ENCODE measurements at regions not wholly inside any gene's neighbourhood (a gene's known extent, or its start where the extent isn't known, plus 50 kb on each side); places are given as distances from the start of the nearest gene placed in this dataset.
"Not testable (repeated sequence)": the region's sequence is repeated elsewhere in the genome, so short reads cannot be mapped to it uniquely, and the experiment has no call there.

DNA sequence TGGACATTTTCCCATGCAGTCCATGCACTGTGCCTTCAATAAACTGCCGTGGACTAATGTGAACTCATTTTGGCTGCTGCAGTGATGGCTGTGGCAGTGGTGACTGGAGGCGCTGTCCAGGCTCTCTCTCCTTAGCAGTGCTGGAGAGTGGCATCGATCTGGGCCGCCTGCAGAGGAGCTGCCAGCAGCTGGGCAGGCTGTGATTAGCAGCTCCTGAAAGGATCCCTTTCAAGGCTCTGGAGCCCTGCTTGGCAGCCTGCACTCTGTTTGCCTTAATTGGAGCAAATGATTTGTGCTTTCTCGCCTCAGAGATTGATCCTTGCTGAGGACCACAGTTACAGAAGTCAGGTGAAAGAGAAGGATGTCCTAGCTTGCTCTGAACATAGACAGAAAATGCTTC is 130.1 kb upstream of the VWC2 start:
- Mint-ChIP-seq H3K27me3 (no peaks in the 10 kb centered on the region), H3K27ac (no peak overlapping the region), H3K4me3 (no peak overlapping the region), H3K9me3 (no peaks in the 10 kb centered on the region), H3K4me1 (no peaks in the 10 kb centered on the region)
- no peak for DNase-seq
- ATAC-seq = no peak

DNA sequence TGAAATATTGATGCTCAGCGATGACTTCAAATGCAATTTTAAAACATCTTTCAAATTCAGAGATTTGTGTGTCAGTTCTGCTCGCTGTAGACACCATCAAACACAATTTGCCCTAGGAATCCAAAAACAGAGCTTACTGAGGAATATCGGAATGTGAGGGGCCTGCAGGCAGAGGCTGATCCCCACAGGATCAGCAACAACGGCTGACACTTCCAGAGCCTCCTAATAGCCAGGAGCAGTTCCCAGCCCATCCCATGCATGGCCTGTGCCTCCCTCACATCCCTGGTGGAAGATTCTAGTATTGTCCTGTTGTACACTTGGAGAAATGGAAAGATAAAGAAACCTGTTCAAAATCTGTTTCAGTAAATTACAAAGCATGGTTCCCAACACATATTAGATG is 129.7 kb upstream of the VWC2 start:
- ATAC-seq = no peak
- H3K27ac Mint-ChIP-seq = no peak overlapping the region
- DNase-seq = no peak
- H3K4me1 Mint-ChIP-seq = no peaks in the 10 kb centered on the region
- no peaks in the 10 kb centered on the region for H3K27me3 Mint-ChIP-seq
- no peaks in the 10 kb centered on the region for H3K9me3 Mint-ChIP-seq
- no peak overlapping the region for H3K4me3 Mint-ChIP-seq

DNA sequence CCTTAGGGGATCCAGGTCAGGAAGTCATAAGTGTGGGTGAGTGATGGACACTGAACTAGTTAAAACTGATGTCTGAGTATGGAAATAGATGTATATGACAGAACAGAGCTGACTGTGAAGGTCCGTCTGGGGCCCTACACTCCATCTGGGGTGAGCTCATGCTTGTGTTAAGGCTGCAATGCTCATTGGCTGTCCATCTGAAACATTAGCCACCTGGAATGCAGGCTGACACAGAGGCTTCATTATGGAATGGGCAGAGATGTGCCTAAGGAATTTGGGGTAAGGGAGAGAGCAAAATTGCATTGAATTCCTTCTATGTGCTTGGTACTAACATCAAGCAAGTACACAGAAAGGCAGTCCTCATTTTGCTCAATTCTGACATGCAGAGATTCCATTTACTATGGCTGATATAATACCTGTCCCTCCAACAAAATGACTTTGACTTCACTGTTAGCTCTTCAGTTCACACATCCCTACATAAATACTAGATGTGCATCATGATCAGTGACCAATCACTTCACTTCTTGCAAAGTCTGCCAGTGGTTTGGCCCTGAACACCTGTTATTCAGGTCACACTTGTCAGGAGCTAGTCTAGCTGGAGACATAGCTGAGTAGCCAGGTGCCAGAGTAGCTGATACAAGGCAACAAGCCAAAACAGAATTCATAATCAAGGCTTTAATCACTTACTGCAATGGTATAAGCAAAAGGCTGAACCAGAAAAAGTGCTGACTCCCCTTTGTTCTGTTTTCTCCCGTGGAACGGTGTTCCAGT is 128.9 kb upstream of the VWC2 start:
- H3K27me3 Mint-ChIP-seq = no peaks in the 10 kb centered on the region
- H3K9me3 Mint-ChIP-seq = no peaks in the 10 kb centered on the region
- ATAC-seq (no peak), DNase-seq (no peak)
- H3K27ac Mint-ChIP-seq = no peak overlapping the region
- no peaks in the 10 kb centered on the region for H3K4me1 Mint-ChIP-seq
- H3K4me3 Mint-ChIP-seq = no peak overlapping the region

DNA sequence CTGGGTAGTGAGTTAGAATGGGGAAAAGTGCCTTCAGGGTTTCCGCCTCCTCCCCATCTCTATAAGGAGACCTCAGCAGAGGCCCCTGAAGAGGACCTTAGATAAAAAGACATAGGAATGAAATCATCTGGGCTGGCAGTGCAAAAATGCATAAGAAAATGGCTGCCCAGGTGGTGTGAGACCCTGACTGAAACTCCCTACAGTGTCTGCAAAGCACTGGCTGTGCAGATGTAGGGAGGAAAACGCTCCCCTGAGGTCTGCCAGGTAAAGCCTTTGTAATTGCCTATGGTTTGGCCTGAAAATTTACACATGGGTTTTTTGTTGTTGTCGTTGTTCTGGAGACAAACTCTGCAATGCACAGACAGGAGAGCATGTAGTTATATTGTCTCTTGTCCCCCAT is 128.1 kb upstream of the VWC2 start:
- no peak for ATAC-seq
- no peak overlapping the region for H3K27ac Mint-ChIP-seq
- H3K27me3 Mint-ChIP-seq = no peaks in the 10 kb centered on the region
- no peak for DNase-seq
- no peaks in the 10 kb centered on the region for H3K4me1 Mint-ChIP-seq
- H3K4me3 Mint-ChIP-seq = no peak overlapping the region
- peaks cover 0 to 1% of the 10 kb centered on the region in 2 donors for H3K9me3 Mint-ChIP-seq

DNA sequence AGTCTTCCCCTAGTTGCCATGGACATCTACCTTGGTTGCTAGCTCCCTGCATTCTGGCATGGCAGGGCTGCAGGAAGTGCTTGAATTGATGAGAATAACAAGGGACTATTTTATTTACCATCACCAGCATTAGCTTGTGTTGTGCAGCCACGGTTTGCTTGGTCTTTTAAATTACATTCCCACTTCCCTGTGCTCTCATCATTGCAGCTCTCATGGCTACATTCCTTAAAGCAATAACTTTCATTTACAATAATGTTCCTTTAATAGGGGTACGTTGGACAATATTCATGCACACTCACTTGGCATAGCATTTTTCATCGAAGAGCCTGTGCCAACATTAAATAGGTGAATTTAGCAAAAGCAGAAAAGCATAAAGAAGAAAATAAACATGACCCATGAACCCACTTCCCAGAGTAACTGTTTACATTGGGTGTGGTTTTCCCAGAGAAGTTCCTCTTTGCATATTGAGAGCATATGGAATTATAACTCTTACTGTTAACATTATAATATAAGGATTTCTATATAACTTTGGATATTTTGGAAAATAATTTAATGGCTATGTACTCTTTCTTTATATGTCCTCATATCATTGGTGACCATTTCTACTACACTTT is 113.2 kb upstream of the VWC2 start:
- no peaks in the 10 kb centered on the region for H3K27me3 Mint-ChIP-seq
- H3K4me1 Mint-ChIP-seq = no peaks in the 10 kb centered on the region
- no peaks in the 10 kb centered on the region for H3K9me3 Mint-ChIP-seq
- ATAC-seq (no peak), DNase-seq (no peak)
- H3K4me3 Mint-ChIP-seq = no peak overlapping the region
- no peak overlapping the region for H3K27ac Mint-ChIP-seq

DNA sequence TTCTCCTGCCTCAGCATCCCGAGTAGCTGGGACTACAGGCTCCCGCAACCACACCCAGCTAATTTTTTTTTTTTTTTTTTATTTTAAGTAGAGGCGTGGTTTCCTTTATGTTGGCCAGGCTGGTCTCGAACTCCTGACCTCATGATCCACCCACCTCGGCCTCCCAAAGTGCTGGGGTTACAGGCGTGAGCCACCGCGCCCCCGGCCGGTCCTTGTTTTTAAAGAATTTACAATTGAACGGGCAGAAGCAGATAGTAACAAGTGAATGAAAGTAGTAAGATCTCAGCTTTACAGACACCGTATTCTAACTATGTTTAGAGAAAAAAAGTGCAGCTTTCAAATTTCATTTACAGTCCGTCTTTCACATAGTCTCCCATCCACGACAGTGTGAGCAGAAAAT is 112.5 kb upstream of the VWC2 start:
- no peak for DNase-seq
- ATAC-seq = no peak
- peaks cover 0 to 5% of the 10 kb centered on the region in 2 donors for H3K9me3 Mint-ChIP-seq
- H3K4me3 Mint-ChIP-seq = no peak overlapping the region
- H3K4me1 Mint-ChIP-seq = no peaks in the 10 kb centered on the region
- no peaks in the 10 kb centered on the region for H3K27me3 Mint-ChIP-seq
- H3K27ac Mint-ChIP-seq = no peak overlapping the region

DNA sequence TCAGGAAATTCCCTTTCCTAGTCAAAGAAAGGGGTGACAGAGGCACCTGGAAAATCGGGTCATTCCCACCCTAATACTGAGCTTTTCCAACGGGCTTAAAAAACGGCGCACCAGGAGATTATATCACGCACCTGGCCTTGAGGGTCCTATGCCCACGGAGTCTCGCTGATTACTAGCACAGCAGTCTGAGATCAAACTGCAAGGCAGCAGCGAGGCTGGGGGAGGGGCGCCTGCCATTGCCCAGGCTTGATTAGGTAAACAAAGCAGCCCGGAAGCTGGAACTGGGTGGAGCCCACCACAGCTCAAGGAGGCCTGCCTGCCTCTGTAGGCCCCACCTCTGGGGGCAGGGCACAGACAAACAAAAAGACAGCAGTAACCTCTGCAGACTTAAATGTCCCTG is 107.5 kb upstream of the VWC2 start:
- H3K4me3 Mint-ChIP-seq, H3K27ac Mint-ChIP-seq, H3K9me3 Mint-ChIP-seq, H3K27me3 Mint-ChIP-seq, DNase-seq, H3K4me1 Mint-ChIP-seq, ATAC-seq: not testable (repeated sequence)

DNA sequence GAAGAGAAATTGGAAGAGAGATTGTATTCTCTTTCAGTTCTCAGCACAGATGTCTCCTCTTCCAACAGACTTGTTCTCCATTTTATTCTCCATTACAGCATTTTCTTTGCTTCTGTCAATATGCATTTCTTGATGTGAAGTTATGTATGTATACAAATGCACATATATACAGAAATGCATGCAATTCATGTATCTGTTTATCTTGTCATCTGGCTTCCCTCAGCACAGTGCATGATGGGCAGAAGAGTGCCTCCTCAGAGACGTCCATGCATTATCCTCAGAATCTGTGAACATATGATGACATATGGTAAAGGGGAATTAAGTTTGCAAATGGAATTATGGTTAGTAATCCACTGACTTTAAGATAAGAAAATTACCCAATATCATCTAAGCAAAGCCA is 106.7 kb upstream of the VWC2 start:
- H3K4me1 Mint-ChIP-seq = no peaks in the 10 kb centered on the region
- DNase-seq = no peak
- no peak for ATAC-seq
- no peak overlapping the region for H3K4me3 Mint-ChIP-seq
- peaks cover 0 to 8% of the 10 kb centered on the region in 2 donors for H3K9me3 Mint-ChIP-seq
- H3K27me3 Mint-ChIP-seq = no peaks in the 10 kb centered on the region
- H3K27ac Mint-ChIP-seq = no peak overlapping the region

DNA sequence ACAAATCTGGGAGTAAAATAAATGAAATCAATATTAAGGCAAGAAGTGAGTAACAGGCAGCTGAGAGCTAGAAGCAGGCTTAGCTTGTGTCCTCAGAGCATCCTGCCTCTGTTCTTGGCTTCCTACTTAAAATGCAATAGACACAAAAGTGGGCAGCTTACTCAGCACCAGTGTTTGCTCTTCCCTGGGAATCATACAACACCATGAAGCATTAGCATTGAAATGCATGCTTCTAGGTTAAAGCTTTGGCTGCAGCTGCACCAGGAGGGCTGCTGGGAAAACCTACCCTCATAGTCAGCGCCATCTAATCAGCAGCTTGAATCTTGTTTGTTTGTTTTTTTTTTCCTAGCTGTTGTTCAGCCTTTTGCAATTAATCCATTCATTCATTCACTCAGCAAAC is 104.2 kb upstream of the VWC2 start:
- no peak overlapping the region for H3K27ac Mint-ChIP-seq
- H3K4me3 Mint-ChIP-seq = no peak overlapping the region
- no peaks in the 10 kb centered on the region for H3K4me1 Mint-ChIP-seq
- H3K27me3 Mint-ChIP-seq = no peaks in the 10 kb centered on the region
- H3K9me3 Mint-ChIP-seq = peaks cover 0 to 8% of the 10 kb centered on the region in 2 donors
- DNase-seq (no peak), ATAC-seq (no peak)

DNA sequence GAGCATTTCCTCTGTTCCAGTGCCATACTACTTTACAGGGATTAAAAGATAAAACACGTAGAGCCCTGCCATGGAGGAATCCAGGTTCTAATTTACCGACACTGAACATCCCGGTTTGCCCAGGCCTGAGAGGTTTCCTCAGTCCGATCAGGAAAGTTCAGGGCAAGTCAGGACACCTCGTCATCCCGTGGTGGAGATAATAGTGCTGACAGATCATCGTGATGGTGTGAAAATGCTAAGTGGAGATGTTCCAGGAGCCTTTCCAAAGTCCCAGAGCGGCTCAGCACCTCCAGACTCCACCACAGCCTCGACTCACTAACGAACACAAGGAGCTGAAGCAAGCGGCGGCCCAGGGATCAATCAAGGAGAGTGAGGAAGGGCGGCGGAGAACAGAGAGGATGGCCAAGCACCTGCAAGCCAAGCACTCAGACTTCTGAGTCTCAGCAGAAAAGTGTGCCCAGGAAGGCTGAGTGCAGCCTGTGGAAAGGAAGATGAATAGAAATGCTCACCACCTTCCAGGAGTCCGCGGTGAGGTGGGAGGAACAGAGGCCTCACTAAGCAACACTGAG is 103.7 kb upstream of the VWC2 start:
- DNase-seq (no peak), ATAC-seq (no peak)
- Mint-ChIP-seq H3K27me3 (no peaks in the 10 kb centered on the region), H3K27ac (no peak overlapping the region), H3K4me1 (no peaks in the 10 kb centered on the region), H3K4me3 (no peak overlapping the region), H3K9me3 (peaks cover 0 to 8% of the 10 kb centered on the region in 2 donors)

DNA sequence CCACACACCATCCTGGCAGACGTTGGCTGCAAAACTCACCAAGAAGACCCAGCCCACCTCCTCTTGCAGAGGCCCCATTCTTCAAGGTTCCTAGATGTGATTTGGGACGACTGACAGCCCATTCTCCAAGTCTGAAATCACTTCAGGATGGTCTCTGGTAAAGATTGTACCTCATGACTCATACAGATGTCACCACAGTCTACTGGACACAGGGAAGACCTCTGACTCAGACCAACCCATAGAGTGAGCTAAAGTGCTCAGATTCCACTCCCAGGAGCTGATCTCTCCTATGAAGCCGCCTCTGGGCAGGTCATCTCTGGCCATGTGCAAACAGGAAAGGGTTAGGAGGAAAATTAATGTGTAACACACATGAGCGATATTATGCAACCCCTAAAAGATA is 102.4 kb upstream of the VWC2 start:
- Mint-ChIP-seq H3K27ac (no peak overlapping the region), H3K27me3 (no peaks in the 10 kb centered on the region), H3K9me3 (peaks cover 0 to 4% of the 10 kb centered on the region in 2 donors), H3K4me3 (no peak overlapping the region), H3K4me1 (no peaks in the 10 kb centered on the region)
- ATAC-seq (no peak), DNase-seq (no peak)

DNA sequence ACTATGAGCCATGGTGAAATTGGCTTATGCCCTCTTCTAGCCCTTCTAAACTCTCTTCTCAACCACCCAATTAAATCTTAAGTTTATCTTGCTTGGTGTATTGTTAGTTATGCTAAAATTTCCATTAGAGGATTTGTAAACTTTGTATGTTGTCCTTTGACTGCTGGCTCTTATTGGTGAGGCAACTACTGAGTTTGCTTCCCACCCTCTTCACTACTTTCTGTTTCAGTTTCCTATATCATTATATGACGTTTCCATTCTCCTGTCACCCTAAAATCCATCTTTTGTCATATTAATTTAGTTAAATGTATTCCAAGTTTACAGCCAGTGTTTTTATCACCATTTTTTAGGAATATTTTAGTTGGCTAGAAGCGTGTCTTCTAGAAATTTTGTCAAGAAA is 80.9 kb upstream of the VWC2 start:
- Mint-ChIP-seq H3K9me3 (peaks cover 0 to 6% of the 10 kb centered on the region in 2 donors), H3K4me1 (no peaks in the 10 kb centered on the region), H3K27ac (no peak overlapping the region), H3K27me3 (no peaks in the 10 kb centered on the region), H3K4me3 (no peak overlapping the region)
- ATAC-seq = no peak
- DNase-seq = no peak

DNA sequence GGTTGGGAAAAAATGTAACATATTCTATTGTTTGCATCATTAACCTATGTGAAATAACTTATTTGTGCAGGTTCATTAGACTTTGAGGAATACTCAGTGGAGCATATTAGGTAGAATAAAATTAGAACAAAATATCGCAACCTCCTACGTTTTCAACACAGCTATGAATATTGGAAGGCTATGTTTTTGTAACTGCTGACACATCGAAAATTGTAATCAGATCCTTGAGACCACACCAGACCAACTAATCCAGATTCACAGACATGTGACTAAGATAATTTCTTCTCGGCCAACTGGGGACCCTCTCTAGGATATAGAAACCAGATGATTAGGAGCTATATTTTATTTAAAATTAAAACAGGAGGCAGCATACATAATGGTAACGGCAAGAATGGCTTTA is 77.5 kb upstream of the VWC2 start:
- ATAC-seq (no peak), DNase-seq (no peak)
- Mint-ChIP-seq H3K27ac (no peak overlapping the region), H3K4me3 (no peak overlapping the region), H3K4me1 (no peaks in the 10 kb centered on the region), H3K27me3 (no peaks in the 10 kb centered on the region), H3K9me3 (peaks cover 0 to 6% of the 10 kb centered on the region in 2 donors)

DNA sequence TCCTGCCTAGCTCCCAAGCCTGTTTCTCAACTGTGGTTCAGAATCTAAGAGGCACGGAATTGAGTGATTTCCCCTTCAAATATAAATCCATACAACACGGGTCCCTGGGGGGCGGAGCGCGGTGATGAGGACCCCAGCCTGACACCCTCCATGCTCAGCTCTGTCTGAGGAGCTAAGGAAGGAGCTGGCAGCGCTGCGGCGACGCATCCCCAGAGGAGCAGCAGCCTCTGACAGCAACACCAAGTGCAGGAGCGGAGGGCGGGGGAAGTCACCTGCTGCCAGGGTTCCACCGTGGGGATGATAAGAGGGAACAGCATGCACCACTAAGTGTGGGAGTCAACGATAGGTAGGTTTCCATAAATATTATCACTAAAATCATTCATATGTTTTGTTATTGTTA is 72.6 kb upstream of the VWC2 start:
- H3K27me3 Mint-ChIP-seq = no peaks in the 10 kb centered on the region
- H3K27ac Mint-ChIP-seq = no peak overlapping the region
- no peak for DNase-seq
- no peaks in the 10 kb centered on the region for H3K4me1 Mint-ChIP-seq
- no peak for ATAC-seq
- H3K9me3 Mint-ChIP-seq = peaks cover 0 to 6% of the 10 kb centered on the region in 2 donors
- H3K4me3 Mint-ChIP-seq = no peak overlapping the region

DNA sequence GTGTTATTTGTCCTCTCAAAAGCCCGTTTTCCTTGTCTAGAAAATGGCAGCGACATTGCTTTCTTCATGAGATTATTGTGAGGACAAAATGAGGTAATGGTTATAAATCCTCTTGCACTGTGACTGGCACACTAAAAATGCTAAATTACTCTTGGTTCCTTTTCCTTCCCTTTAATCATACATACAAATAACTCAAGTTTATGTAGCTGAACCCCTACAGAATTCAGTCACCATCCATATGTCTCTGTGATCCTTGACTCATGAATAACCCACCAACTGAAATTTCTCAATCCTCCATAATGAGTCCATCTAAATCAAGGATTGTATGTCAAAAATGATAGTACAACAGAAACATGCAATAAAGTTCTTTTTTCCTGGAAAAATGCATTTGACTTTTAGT is 71.3 kb upstream of the VWC2 start:
- Mint-ChIP-seq H3K4me1 (no peaks in the 10 kb centered on the region), H3K4me3 (no peak overlapping the region), H3K9me3 (peaks cover 0 to 4% of the 10 kb centered on the region in 2 donors), H3K27me3 (no peaks in the 10 kb centered on the region), H3K27ac (no peak overlapping the region)
- ATAC-seq (no peak), DNase-seq (no peak)

DNA sequence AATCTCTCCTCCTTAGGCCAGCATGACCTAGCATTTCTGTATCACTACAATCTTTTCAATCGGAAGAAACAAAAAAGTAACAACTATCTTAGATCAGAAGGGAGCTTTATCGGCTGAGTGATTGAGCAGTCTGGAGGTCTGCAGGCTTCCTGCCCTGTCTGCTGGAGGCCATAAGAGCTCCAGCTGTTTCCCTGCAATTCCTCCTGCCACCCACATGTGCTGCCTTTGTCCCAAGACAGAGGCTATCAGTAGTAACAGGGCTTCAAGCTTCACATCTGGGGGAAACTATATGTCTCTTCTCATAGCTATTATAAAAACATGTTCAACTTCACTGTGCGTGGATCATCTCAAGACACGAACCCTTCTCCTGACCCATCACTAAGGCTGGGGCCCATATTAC is 70.1 kb upstream of the VWC2 start:
- Mint-ChIP-seq H3K4me1 (no peaks in the 10 kb centered on the region), H3K4me3 (no peak overlapping the region), H3K9me3 (peaks cover 0 to 2% of the 10 kb centered on the region in 2 donors), H3K27ac (no peak overlapping the region), H3K27me3 (no peaks in the 10 kb centered on the region)
- no peak for ATAC-seq
- no peak for DNase-seq

Measured in stimulated activated naive CD8-positive, alpha-beta T cell treated with anti-CD3 and anti-CD28 coated beads, Interleukin-15, amount 100 ng/mL, for 72 hours (primary cell).